Skeletal muscle satellite cell (primary cell): ENCODE measurements at regions not wholly inside any gene's neighbourhood (a gene's known extent, or its start where the extent isn't known, plus 50 kb on each side); places are given as distances from the start of the nearest gene placed in this dataset.
"Not testable (repeated sequence)": the region's sequence is repeated elsewhere in the genome, so short reads cannot be mapped to it uniquely, and the experiment has no call there.

Experiments
- H3K27me3 ChIP-seq: 2 replicates; pipeline ENCODE4 v1.7.0; 2013; ENCODE audit warnings: low read length; ENCODE audit not compliant: control insufficient read depth, insufficient read depth
- H3K36me3 ChIP-seq: 2 replicates; pipeline ENCODE4 v1.7.0; 2013; ENCODE audit warnings: mild to moderate bottlenecking, control low read depth, low read length; ENCODE audit not compliant: insufficient read depth
- H3K4me1 ChIP-seq: 2 replicates; pipeline ENCODE4 v1.7.0; 2013; ENCODE audit warnings: low read length; ENCODE audit not compliant: control insufficient read depth, insufficient read depth
- H3K4me2 ChIP-seq: 2 replicates; pipeline ENCODE4 v1.7.0; 2013; ENCODE audit warnings: mild to moderate bottlenecking, low read length
- H3K4me3 ChIP-seq: 2 replicates; pipeline ENCODE4 v1.7.0; 2013; ENCODE audit warnings: low read length
- H3K9ac ChIP-seq: 2 replicates; pipeline ENCODE4 v1.7.0; 2013; ENCODE audit warnings: mild to moderate bottlenecking, low read depth, low read length, moderate library complexity
- H3K9me3 ChIP-seq: replicated peaks from 2 replicates; pipeline ENCODE4 v1.7.0; 2013; ENCODE audit warnings: mild to moderate bottlenecking, control low read depth, low read length

DNA sequence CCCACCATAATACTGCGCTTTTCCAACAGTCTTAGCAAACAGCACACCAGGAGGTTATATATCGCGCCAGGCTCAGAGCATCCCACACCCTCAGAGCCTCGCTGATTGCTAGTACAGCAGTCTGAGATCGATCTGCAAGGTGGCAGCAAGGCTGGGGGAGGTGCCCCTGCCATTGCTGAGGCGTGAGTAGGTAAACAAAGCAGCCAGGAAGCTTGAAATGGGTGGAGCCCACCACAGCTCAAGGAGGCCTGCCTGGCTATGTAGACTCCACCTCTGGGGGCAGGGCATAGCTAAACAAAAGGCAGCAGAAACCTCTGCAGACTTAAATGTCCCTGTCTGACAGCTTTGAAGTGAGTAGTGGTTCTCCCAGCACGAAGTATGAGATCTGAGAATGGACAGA is 211.5 kb downstream of the HTR1B start:
- H3K4me3 ChIP-seq, H3K9ac ChIP-seq, H3K4me2 ChIP-seq, H3K9me3 ChIP-seq, H3K4me1 ChIP-seq, H3K27me3 ChIP-seq, H3K36me3 ChIP-seq: not testable (repeated sequence)

DNA sequence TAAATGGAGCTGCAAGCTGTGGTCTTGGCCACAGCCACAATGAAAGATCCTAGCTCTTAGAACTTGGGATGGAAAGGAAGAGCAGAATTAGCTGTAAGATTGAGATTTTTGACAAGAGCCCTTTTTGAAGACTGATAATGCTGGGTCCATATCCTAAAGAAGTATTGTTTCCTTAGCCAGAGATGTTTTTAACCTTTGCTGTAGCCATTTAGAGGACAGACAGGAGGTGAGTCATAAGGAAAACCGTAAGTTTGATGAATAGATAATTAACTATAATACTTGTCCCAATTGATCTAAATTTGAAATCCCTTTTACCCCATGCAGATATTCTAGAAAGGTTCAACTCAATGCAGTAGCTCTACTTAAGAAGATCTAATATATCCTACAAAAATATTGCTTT is 213.7 kb downstream of the HTR1B start:
- no peak overlapping the region for H3K9ac ChIP-seq
- H3K4me1 ChIP-seq = no peaks in the 10 kb centered on the region
- no peaks in the 10 kb centered on the region for H3K27me3 ChIP-seq
- no peak overlapping the region for H3K4me2 ChIP-seq
- H3K4me3 ChIP-seq = no peak overlapping the region
- H3K9me3 ChIP-seq = no peaks in the 10 kb centered on the region
- H3K36me3 ChIP-seq = no peaks in the 10 kb centered on the region

DNA sequence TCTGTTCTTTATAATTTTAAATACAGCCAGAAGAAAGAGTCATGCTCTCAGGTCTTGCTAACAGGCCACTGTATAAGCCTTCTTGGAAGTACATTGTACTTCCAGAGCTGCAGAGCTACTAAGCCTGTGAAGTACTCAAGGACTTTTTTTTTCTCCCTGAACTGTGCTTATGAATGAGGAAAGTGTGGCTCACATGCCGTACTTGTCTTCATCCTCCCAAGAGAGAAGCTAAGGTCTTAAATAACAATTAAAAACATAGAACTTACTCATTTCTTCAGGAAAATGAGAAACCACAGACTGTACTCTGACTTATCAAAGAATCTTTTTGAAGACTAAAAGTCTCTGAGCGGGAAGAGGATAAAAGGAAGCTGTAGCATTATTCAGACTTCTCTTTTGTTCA is 218.3 kb downstream of the HTR1B start:
- Histone ChIP-seq H3K4me2 (no peak overlapping the region), H3K9me3 (no peaks in the 10 kb centered on the region), H3K4me3 (no peak overlapping the region), H3K27me3 (no peaks in the 10 kb centered on the region), H3K4me1 (no peaks in the 10 kb centered on the region), H3K9ac (no peak overlapping the region), H3K36me3 (no peaks in the 10 kb centered on the region)

DNA sequence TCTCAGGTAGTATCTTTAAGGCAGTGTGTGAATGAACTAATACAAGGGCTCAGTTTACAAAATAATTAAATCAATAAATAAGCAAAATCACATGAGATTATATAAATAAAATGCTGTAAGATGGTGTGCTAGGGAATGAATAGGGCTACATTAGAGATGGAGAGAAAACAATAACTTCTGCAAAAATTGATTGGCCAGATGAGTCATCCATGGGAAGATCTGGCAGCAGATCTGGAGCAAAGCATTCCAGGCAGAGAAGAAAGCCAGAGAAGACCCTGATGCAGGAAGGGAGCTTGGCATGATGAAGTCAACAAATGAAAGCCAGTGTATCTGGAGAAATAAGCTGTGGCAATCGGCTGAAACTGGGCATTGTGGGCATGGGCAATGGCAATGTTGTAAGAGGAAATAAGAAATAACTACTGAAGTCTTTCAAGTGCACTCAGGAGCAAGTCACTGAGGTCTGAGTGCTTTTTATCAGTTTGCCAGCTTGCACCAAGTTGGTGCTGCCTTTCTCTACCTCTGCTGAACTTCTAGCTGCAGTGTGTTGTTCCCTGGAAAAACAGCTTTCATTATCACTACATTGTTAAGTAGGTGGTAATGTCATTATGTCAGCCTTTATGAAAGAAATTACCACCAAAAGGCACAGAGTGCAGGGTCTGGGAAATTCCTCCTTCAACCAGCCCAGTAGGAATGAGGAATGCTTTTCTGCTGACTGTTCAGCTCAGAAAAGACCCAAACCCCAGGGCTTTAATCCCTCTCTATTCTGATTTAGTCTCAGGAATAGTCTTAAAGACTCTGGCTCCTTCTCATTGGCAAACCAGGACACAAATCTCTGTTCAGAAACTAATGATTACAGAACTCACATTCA is 231.6 kb downstream of the HTR1B start:
- Histone ChIP-seq H3K9me3 (no peaks in the 10 kb centered on the region), H3K36me3 (no peaks in the 10 kb centered on the region), H3K27me3 (no peaks in the 10 kb centered on the region), H3K4me1 (no peaks in the 10 kb centered on the region), H3K4me3 (no peak overlapping the region), H3K9ac (no peak overlapping the region), H3K4me2 (no peak overlapping the region)

DNA sequence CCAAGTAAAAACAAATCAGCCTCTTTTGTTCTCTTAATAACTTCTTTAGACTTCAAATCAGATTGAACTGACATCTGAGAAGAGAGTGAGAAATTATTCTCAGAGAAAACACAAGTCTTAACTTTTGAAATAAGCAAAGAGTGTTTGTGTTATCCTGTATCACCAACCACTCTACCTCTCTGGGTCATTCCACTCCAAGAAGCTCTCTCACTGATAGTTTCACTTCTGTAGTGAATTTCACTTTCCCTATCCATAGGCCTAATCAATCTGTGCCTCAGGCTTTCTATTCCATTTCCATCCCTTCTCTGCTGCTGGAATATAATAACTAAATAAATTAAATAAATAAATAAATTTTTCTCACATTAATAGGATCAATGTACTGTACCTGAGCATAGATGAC is 235.0 kb downstream of the HTR1B start:
- Histone ChIP-seq H3K4me1 (no peaks in the 10 kb centered on the region), H3K4me3 (no peak overlapping the region), H3K4me2 (no peak overlapping the region), H3K9me3 (no peaks in the 10 kb centered on the region), H3K9ac (no peak overlapping the region), H3K27me3 (no peaks in the 10 kb centered on the region), H3K36me3 (no peaks in the 10 kb centered on the region)

DNA sequence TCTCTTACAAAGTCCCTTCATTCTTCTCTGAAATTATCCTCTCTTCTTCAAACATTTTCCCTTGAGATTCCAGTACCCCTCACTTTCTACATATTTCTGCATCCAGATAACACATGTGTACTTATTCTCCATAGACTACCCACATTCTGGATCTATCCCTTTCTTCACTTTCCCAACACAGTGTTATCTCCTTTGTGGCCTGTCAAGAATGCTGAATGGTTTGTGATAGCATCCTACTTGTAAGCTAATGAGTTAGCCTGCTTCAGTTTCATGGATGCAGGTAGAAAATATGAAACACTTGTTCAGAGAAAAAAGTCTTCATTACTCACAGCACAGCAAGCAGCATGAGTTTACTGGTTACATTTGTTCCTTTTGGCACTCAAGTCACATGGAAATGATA is 245.4 kb downstream of the HTR1B start:
- no peaks in the 10 kb centered on the region for H3K4me1 ChIP-seq
- no peaks in the 10 kb centered on the region for H3K36me3 ChIP-seq
- no peaks in the 10 kb centered on the region for H3K27me3 ChIP-seq
- no peak overlapping the region for H3K4me2 ChIP-seq
- no peaks in the 10 kb centered on the region for H3K9me3 ChIP-seq
- H3K4me3 ChIP-seq = no peak overlapping the region
- H3K9ac ChIP-seq = no peak overlapping the region

DNA sequence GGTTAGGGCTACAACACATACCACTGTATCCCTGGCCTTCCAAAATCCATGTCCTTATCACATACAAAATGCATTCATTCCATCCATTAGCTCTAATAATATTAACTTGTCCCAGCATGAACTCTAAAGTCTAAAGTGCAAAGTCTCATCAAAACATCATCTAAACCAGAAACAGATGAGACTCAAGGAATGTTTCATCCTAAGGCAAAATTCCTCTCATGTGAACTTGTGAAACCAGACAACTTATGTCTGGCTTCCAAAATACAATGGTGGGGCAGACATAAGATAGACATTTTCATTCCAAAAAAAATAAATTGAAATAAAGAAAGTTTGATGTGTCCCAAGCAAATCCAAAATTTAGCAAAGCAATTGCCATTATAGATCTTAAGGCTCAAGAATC is 257.4 kb downstream of the HTR1B start:
- H3K27me3 ChIP-seq = no peaks in the 10 kb centered on the region
- H3K36me3 ChIP-seq = no peaks in the 10 kb centered on the region
- no peak overlapping the region for H3K4me3 ChIP-seq

DNA sequence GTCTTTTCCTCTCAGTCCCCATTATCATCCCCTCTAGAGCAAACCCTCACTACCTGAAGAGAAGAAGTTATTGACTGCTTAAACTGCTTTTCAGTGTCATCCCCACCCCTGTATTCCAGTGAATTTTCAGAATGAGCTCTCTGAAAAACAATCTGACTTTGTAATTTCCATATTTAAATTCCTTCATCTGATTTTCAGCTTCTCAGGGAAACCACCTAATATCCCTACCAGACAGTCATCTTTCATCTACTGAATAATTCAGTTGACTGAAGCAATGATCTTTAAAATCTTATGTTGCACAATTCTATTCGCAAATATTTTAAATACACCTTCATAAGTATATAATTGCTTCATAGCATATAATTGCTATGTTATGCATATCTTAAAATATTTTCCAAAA is 258.7 kb downstream of the HTR1B start:
- Histone ChIP-seq H3K4me2 (no peak overlapping the region), H3K27me3 (no peaks in the 10 kb centered on the region), H3K36me3 (no peaks in the 10 kb centered on the region), H3K4me3 (no peak overlapping the region), H3K9ac (no peak overlapping the region), H3K4me1 (no peaks in the 10 kb centered on the region), H3K9me3 (no peaks in the 10 kb centered on the region)

More for the DNA sequence above, 257.4 kb downstream of the HTR1B start:
- no peaks in the 10 kb centered on the region for H3K9me3 ChIP-seq
- no peak overlapping the region for H3K9ac ChIP-seq
- H3K4me2 ChIP-seq = no peak overlapping the region
- H3K4me1 ChIP-seq = no peaks in the 10 kb centered on the region

DNA sequence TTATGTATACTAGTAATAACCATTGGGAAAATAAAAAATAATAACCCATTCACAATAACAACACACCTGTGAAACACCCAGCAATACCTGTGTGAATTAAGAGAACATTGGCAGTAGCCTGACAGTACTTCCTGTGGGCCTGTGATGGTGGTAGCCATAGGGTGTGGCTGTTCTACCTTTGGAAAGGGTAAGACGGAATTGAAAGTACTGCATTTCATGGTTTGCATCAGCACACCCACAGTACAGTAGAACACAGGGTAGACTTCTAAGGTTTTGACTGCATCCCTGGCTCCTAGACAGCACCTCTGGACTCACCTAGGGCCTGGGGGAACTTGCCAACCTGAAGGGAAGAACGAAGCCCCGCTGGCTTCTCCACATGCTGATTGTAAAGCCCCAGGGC is 279.8 kb downstream of the HTR1B start:
- H3K4me2 ChIP-seq = no peak overlapping the region
- no peaks in the 10 kb centered on the region for H3K4me1 ChIP-seq
- no peaks in the 10 kb centered on the region for H3K36me3 ChIP-seq
- H3K27me3 ChIP-seq = no peaks in the 10 kb centered on the region
- H3K9ac ChIP-seq = no peak overlapping the region
- H3K9me3 ChIP-seq = no peaks in the 10 kb centered on the region
- H3K4me3 ChIP-seq = no peak overlapping the region

DNA sequence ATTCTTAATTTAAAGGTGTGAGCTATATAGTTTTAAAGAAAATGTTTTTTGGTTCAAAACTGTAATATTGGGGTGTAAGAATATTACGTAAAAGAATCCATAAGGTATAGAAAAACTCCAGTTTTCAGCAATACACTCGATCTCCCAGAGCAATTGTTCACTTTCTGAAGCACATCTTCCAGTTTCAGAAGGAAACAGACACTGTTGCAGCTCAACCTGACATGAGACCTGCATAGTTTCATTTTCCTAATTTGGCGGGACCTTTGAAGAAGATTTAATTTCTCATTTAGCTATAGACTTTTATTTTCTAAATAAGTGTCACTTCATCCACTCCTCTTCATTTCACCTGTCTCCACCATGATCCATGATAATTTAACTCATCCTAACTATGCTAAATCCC is 281.5 kb downstream of the HTR1B start:
- no peaks in the 10 kb centered on the region for H3K27me3 ChIP-seq
- no peak overlapping the region for H3K9ac ChIP-seq
- no peaks in the 10 kb centered on the region for H3K36me3 ChIP-seq
- H3K4me3 ChIP-seq = no peak overlapping the region
- H3K4me1 ChIP-seq = no peaks in the 10 kb centered on the region
- no peak overlapping the region for H3K4me2 ChIP-seq
- H3K9me3 ChIP-seq = no peaks in the 10 kb centered on the region

DNA sequence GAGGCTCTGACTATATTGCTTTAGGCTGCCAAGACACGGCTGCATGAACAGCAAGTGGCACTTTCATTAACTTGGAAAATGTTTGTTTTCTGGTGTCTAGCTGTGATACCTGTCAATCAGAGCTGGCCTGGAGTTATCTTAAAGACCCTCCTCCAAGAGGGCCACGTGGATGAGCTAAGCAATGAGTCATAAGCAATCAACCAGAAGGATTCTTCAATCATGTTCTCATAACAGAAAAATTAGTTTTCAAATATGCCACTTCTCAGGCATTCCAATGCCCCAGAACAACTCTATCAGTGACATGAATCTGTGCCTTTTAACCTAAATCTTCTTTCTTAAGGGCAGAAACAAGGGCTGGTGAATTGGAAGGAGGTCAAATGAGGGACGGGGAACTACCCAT is 283.0 kb downstream of the HTR1B start:
- Histone ChIP-seq H3K4me2 (no peak overlapping the region), H3K27me3 (no peaks in the 10 kb centered on the region), H3K4me3 (no peak overlapping the region), H3K36me3 (no peaks in the 10 kb centered on the region), H3K9me3 (no peaks in the 10 kb centered on the region), H3K4me1 (no peaks in the 10 kb centered on the region), H3K9ac (no peak overlapping the region)

DNA sequence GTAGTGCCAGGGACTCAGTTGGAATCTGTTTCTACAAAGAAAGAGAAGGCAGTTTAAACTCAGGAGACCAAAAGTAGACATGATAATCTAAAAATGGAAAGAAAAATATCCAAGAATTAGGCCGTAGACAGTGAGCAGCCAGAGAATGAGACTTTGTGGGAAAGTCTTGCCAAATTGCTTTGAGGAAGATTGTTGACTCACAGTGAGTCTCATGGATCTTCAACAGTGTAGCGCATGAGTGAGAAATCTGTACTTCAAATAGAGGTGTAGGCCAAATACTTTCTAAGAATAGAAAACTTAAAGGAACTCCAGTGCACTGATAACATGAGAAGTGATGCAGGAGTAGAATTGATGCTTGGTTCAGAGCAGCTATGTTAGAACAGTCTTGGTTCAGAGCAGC is 284.5 kb downstream of the HTR1B start:
- Histone ChIP-seq H3K9ac (no peak overlapping the region), H3K36me3 (no peaks in the 10 kb centered on the region)

More for the DNA sequence above, 284.5 kb downstream of the HTR1B start:
- H3K4me2 ChIP-seq = no peak overlapping the region
- no peaks in the 10 kb centered on the region for H3K9me3 ChIP-seq
- no peaks in the 10 kb centered on the region for H3K4me1 ChIP-seq
- H3K27me3 ChIP-seq = no peaks in the 10 kb centered on the region
- H3K4me3 ChIP-seq = no peak overlapping the region
